ENCODE measurements at regions not wholly inside any gene's neighbourhood (a gene's known extent, or its start where the extent isn't known, plus 50 kb on each side); places are given as distances from the start of the nearest gene placed in this dataset.

GRCh38 chr13:104025303-104025702 lies 959.1 kb upstream of the SLC10A2 start:
- WGBS, 2 donors (ENCODE audit: extremely low coverage in 2 of 2, insufficient read length in 2 of 2, insufficient replicate concordance in 1 of 2) = no CpG with 5 or more reads among the region's 2 CpGs
- Histone ChIP-seq H4K8ac (ENCODE audit: low read depth, low read length) (no peak overlapping the region), H2BK15ac (ENCODE audit: low read length) (no peak overlapping the region), H3K18ac (ENCODE audit: low read length) (no peak overlapping the region), H2AK5ac (ENCODE audit: low read depth, low read length) (no peak overlapping the region), H3K79me1 (ENCODE audit: low read depth, low read length) (no peaks in the 10 kb centered on the region), H3K14ac (ENCODE audit: low read length) (no peak overlapping the region), H2BK120ac (ENCODE audit: low read depth, low read length) (no peak overlapping the region), H3K23ac (ENCODE audit: low read depth, low read length, poor library complexity) (no peak overlapping the region), H3K4me3 (ENCODE audit: low read length in 2 of 2) (no peak overlapping the region), H3K36me3 (replicated peaks in 1 of 2; ENCODE audit: control insufficient read depth in 2 of 2, insufficient read depth in 2 of 2, low read length in 2 of 2) (no peaks in the 10 kb centered on the region), H3K27me3 (ENCODE audit: control insufficient read depth in 3 of 3, insufficient read depth in 3 of 3, low read depth in 1 of 3, low read length in 3 of 3) (no peaks in the 10 kb centered on the region), H2AFZ (ENCODE audit: low read length) (no peak overlapping the region), H3K4ac (ENCODE audit: low read length) (no peak overlapping the region), H2BK5ac (ENCODE audit: low read length) (no peak overlapping the region), H4K91ac (ENCODE audit: low read depth, low read length, poor library complexity) (no peak overlapping the region), H3K4me2 (ENCODE audit: insufficient read depth, low read length, poor library complexity, severe bottlenecking) (no peak overlapping the region), H3K4me1 (ENCODE audit: control insufficient read depth in 2 of 2, insufficient read depth in 1 of 2, low read depth in 1 of 2, low read length in 2 of 2) (no peaks in the 10 kb centered on the region), H3K9me3 (replicated peaks in 1 of 2; ENCODE audit: control insufficient read depth in 2 of 2, insufficient read depth in 1 of 2, low read depth in 1 of 2, low read length in 2 of 2) (no peaks in the 10 kb centered on the region), H3K9ac (ENCODE audit: low read depth, low read length, poor library complexity) (no peak overlapping the region), H2BK12ac (ENCODE audit: low read length) (no peak overlapping the region), H3K27ac (replicated peaks; ENCODE audit: low read length) (no peak overlapping the region)
- DNase-seq (ENCODE audit: low spot score) = no peak

DNA sequence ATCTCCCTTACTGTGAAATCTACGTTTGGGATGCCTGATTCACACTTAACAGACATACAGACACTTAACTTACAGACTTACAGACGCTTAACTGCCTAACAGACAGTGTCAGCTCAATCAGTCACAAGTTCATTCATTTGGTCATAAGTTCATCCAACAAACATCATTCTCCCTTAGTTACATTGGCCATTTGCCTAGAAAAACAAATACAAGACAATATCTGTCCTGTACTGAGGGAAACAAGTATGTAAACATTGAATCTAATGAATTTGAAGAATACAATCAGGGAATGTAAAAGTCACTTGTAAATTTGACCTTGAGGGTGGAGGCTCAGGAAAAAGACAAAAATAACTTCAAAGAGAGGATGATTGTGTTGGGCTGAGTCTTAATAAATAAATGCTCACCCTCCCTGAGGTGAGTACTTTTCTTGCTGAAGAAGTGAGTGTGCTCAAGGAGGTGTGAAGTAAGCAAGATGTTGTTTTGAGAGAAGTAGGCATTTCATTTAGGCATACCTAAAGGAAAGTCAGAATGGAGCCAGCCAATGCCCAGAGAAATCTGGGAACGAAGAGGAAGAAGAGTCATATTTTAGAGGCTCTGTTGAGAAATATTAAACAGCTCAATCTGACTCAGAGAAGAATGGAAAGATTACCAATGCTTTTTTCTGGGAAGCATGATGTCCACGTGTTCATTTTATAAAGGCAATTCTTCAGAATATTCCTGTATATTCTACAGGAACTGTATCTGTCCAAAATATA lies 958.4 kb upstream of the SLC10A2 start:
- no peak overlapping the region for H3K27ac ChIP-seq (replicated peaks; ENCODE audit: low read length)
- H2BK15ac ChIP-seq (ENCODE audit: low read length) = no peak overlapping the region
- no peak overlapping the region for H4K8ac ChIP-seq (ENCODE audit: low read depth, low read length)
- no peak overlapping the region for H3K4me3 ChIP-seq (ENCODE audit: low read length in 2 of 2)
- H3K14ac ChIP-seq (ENCODE audit: low read length) = no peak overlapping the region
- H3K18ac ChIP-seq (ENCODE audit: low read length) = no peak overlapping the region
- no peak overlapping the region for H2BK12ac ChIP-seq (ENCODE audit: low read length)
- H3K27me3 ChIP-seq (ENCODE audit: control insufficient read depth in 3 of 3, insufficient read depth in 3 of 3, low read depth in 1 of 3, low read length in 3 of 3) = no peaks in the 10 kb centered on the region
- H3K79me1 ChIP-seq (ENCODE audit: low read depth, low read length) = no peaks in the 10 kb centered on the region
- H3K4me1 ChIP-seq (ENCODE audit: control insufficient read depth in 2 of 2, insufficient read depth in 1 of 2, low read depth in 1 of 2, low read length in 2 of 2) = no peaks in the 10 kb centered on the region
- no peak overlapping the region for H2AK5ac ChIP-seq (ENCODE audit: low read depth, low read length)
- no CpG with 5 or more reads among the region's 4 CpGs for WGBS, 2 donors (ENCODE audit: extremely low coverage in 2 of 2, insufficient read length in 2 of 2, insufficient replicate concordance in 1 of 2)
- no peak for DNase-seq (ENCODE audit: low spot score)
- no peaks in the 10 kb centered on the region for H3K36me3 ChIP-seq (replicated peaks in 1 of 2; ENCODE audit: control insufficient read depth in 2 of 2, insufficient read depth in 2 of 2, low read length in 2 of 2)
- H3K9me3 ChIP-seq (replicated peaks in 1 of 2; ENCODE audit: control insufficient read depth in 2 of 2, insufficient read depth in 1 of 2, low read depth in 1 of 2, low read length in 2 of 2) = no peaks in the 10 kb centered on the region
- H3K23ac ChIP-seq (ENCODE audit: low read depth, low read length, poor library complexity) = no peak overlapping the region
- H3K4me2 ChIP-seq (ENCODE audit: insufficient read depth, low read length, poor library complexity, severe bottlenecking) = no peak overlapping the region
- no peak overlapping the region for H3K4ac ChIP-seq (ENCODE audit: low read length)
- H2BK120ac ChIP-seq (ENCODE audit: low read depth, low read length) = no peak overlapping the region
- no peak overlapping the region for H2BK5ac ChIP-seq (ENCODE audit: low read length)
- H4K91ac ChIP-seq (ENCODE audit: low read depth, low read length, poor library complexity) = no peak overlapping the region
- H2AFZ ChIP-seq (ENCODE audit: low read length) = no peak overlapping the region
- H3K9ac ChIP-seq (ENCODE audit: low read depth, low read length, poor library complexity) = no peak overlapping the region

DNA sequence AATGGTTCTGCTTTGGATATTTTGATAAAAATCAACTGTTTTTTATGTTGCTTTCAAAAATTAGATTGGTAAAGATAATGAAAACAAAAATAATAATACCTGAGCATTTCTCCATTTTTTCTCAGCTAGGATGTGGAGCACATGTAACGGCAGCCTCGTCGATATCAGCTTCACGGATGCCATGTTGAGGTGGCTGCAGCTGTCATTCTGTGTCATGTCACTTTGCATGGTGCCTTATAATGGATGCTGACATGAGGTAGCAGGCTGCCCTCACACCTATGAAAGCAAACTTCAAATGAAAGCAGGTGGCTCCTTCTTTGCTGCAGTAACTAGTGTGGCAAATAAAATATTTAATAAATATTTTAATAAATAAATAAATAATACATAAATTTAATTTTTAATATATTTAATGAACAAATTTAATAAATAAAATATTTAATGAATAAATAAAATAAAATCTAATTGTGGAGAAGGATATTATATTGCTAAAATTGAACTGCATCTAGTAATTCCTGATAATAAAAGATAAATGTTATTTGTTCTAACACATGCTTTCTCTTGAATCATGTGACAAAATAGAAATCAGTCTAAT lies 955.7 kb upstream of the SLC10A2 start:
- Histone ChIP-seq H2BK15ac (ENCODE audit: low read length) (no peak overlapping the region), H3K4ac (ENCODE audit: low read length) (no peak overlapping the region), H2AFZ (ENCODE audit: low read length) (no peak overlapping the region), H3K9ac (ENCODE audit: low read depth, low read length, poor library complexity) (no peak overlapping the region), H2BK120ac (ENCODE audit: low read depth, low read length) (no peak overlapping the region), H2BK12ac (ENCODE audit: low read length) (no peak overlapping the region), H3K14ac (ENCODE audit: low read length) (no peak overlapping the region), H3K9me3 (replicated peaks in 1 of 2; ENCODE audit: control insufficient read depth in 2 of 2, insufficient read depth in 1 of 2, low read depth in 1 of 2, low read length in 2 of 2) (no peaks in the 10 kb centered on the region), H4K8ac (ENCODE audit: low read depth, low read length) (no peak overlapping the region), H3K4me3 (ENCODE audit: low read length in 2 of 2) (no peak overlapping the region), H3K23ac (ENCODE audit: low read depth, low read length, poor library complexity) (no peak overlapping the region), H2AK5ac (ENCODE audit: low read depth, low read length) (no peak overlapping the region), H3K27ac (replicated peaks; ENCODE audit: low read length) (no peak overlapping the region), H3K27me3 (ENCODE audit: control insufficient read depth in 3 of 3, insufficient read depth in 3 of 3, low read depth in 1 of 3, low read length in 3 of 3) (no peaks in the 10 kb centered on the region), H3K18ac (ENCODE audit: low read length) (no peak overlapping the region), H3K79me1 (ENCODE audit: low read depth, low read length) (no peaks in the 10 kb centered on the region), H3K36me3 (replicated peaks in 1 of 2; ENCODE audit: control insufficient read depth in 2 of 2, insufficient read depth in 2 of 2, low read length in 2 of 2) (no peaks in the 10 kb centered on the region), H4K91ac (ENCODE audit: low read depth, low read length, poor library complexity) (no peak overlapping the region), H2BK5ac (ENCODE audit: low read length) (no peak overlapping the region), H3K4me2 (ENCODE audit: insufficient read depth, low read length, poor library complexity, severe bottlenecking) (no peak overlapping the region), H3K4me1 (ENCODE audit: control insufficient read depth in 2 of 2, insufficient read depth in 1 of 2, low read depth in 1 of 2, low read length in 2 of 2) (no peaks in the 10 kb centered on the region)
- DNase-seq (ENCODE audit: low spot score) = no peak
- no CpG with 5 or more reads among the region's 4 CpGs for WGBS, 2 donors (ENCODE audit: extremely low coverage in 2 of 2, insufficient read length in 2 of 2, insufficient replicate concordance in 1 of 2)

DNA sequence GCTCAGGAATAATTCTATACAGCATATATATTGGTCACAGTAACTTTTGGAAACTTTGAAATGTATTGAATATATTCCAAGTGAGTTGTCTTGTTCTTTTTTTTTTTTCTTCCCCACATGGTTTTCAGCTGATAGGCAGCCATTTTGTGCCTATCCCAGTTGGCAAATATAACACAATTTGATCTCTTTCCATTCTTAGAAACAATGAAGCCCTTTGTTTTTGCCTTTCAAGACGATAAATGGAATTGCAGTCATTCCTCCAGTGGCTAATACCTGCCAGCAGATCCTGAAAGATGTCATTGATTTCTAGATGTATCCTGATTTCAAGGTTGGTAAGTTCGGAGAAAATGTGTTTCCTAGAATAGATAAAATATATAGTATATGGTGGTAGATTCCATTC lies 951.1 kb upstream of the SLC10A2 start:
- Histone ChIP-seq H2AFZ (ENCODE audit: low read length) (no peak overlapping the region), H3K4me2 (ENCODE audit: insufficient read depth, low read length, poor library complexity, severe bottlenecking) (no peak overlapping the region), H4K91ac (ENCODE audit: low read depth, low read length, poor library complexity) (no peak overlapping the region), H3K18ac (ENCODE audit: low read length) (no peak overlapping the region), H3K27ac (replicated peaks; ENCODE audit: low read length) (no peak overlapping the region), H4K8ac (ENCODE audit: low read depth, low read length) (no peak overlapping the region), H2BK15ac (ENCODE audit: low read length) (no peak overlapping the region), H3K27me3 (ENCODE audit: control insufficient read depth in 3 of 3, insufficient read depth in 3 of 3, low read depth in 1 of 3, low read length in 3 of 3) (no peaks in the 10 kb centered on the region), H3K9me3 (replicated peaks in 1 of 2; ENCODE audit: control insufficient read depth in 2 of 2, insufficient read depth in 1 of 2, low read depth in 1 of 2, low read length in 2 of 2) (no peaks in the 10 kb centered on the region), H2BK5ac (ENCODE audit: low read length) (no peak overlapping the region), H3K4me3 (ENCODE audit: low read length in 2 of 2) (no peak overlapping the region), H3K4ac (ENCODE audit: low read length) (no peak overlapping the region), H3K14ac (ENCODE audit: low read length) (no peak overlapping the region), H3K23ac (ENCODE audit: low read depth, low read length, poor library complexity) (no peak overlapping the region), H2BK120ac (ENCODE audit: low read depth, low read length) (no peak overlapping the region), H2AK5ac (ENCODE audit: low read depth, low read length) (no peak overlapping the region), H3K36me3 (replicated peaks in 1 of 2; ENCODE audit: control insufficient read depth in 2 of 2, insufficient read depth in 2 of 2, low read length in 2 of 2) (no peaks in the 10 kb centered on the region), H3K4me1 (ENCODE audit: control insufficient read depth in 2 of 2, insufficient read depth in 1 of 2, low read depth in 1 of 2, low read length in 2 of 2) (no peaks in the 10 kb centered on the region), H3K9ac (ENCODE audit: low read depth, low read length, poor library complexity) (no peak overlapping the region), H2BK12ac (ENCODE audit: low read length) (no peak overlapping the region), H3K79me1 (ENCODE audit: low read depth, low read length) (no peaks in the 10 kb centered on the region)
- no CpG with 5 or more reads among the region's 2 CpGs for WGBS, 2 donors (ENCODE audit: extremely low coverage in 2 of 2, insufficient read length in 2 of 2, insufficient replicate concordance in 1 of 2)
- DNase-seq (ENCODE audit: low spot score) = no peak

Measured in neuronal stem cell (in vitro differentiated cells).